Heart left ventricle (tissue), 16 donors: ENCODE measurements at regions not wholly inside any gene's neighbourhood (a gene's known extent, or its start where the extent isn't known, plus 50 kb on each side); places are given as distances from the start of the nearest gene placed in this dataset.
A peak's percentile ranks its signal among the peaks of the same experiment; 100 is the strongest.

Source experiments
- ATAC-seq, 4 donors: fragments of 200-7000 bp; cut with Tn5 transposase; one replicate each; pipeline ENCODE4 v1.9.1; 2020 to 2022; ENCODE audit warnings: moderate library complexity in 4 of 4, mild to moderate bottlenecking in 3 of 4, moderate number of reproducible peaks in 1 of 4
- DNase-seq, 5 donors: peaks; one replicate each; pipeline ENCODE4 v3.0.0-alpha.2; 2020
- H3K27ac ChIP-seq, 12 donors: fragments of 200-600 bp; sonication (generic) in 4 of 12; one replicate each; pipeline versions ENCODE4 v1.5.0 to v1.8.0; 2016 to 2022; ENCODE audit warnings: mild to moderate bottlenecking in 2 of 12
- H3K27me3 ChIP-seq, 9 donors: fragments of 200-600 bp; sonication (generic) in 2 of 9; one replicate each; pipeline versions ENCODE4 v1.5.1 to v1.8.0; 2016 to 2022; ENCODE audit warnings: mild to moderate bottlenecking in 3 of 9
- H3K36me3 ChIP-seq, 9 donors: fragments of 200-600 bp; sonication (generic) in 2 of 9; one replicate each; pipeline versions ENCODE4 v1.5.0 to v1.8.0; 2018 to 2022; ENCODE audit warnings: mild to moderate bottlenecking in 2 of 9
- H3K4me1 ChIP-seq, 12 donors: fragments of 200-600 bp; sonication (generic) in 4 of 12; one replicate each; pipeline versions ENCODE4 v1.5.0 to v1.8.0; 2016 to 2022; ENCODE audit warnings: mild to moderate bottlenecking in 3 of 12
- H3K4me3 ChIP-seq, 12 donors: fragments of 200-600 bp; sonication (generic) in 4 of 12; one replicate each; pipeline versions ENCODE4 v1.5.0 to v1.8.0; 2017 to 2022; ENCODE audit warnings: mild to moderate bottlenecking in 9 of 12, moderate library complexity in 4 of 12
- H3K9me3 ChIP-seq, 12 donors: fragments of 200-600 bp; sonication (generic) in 4 of 12; one replicate each; pipeline versions ENCODE4 v1.5.0 to v1.8.0; 2016 to 2022; ENCODE audit warnings: mild to moderate bottlenecking in 1 of 12
- CTCF ChIP-seq, 12 donors: fragments of 200-600 bp; sonication (generic) in 4 of 12; IDR thresholded peaks; one replicate each; pipeline versions ENCODE4 v1.5.0 to v1.8.0; 2018 to 2022; ENCODE audit warnings: antibody characterized with exemption in 12 of 12, mild to moderate bottlenecking in 5 of 12
- POLR2A ChIP-seq, 2 donors: fragments of 450-650 bp; IDR thresholded peaks; one replicate each; pipeline ENCODE4 v1.6.1; 2017; ENCODE audit warnings: antibody characterized with exemption in 2 of 2, mild to moderate bottlenecking in 2 of 2, moderate library complexity in 2 of 2
- WGBS, 4 donors: extraction: QIAGEN DNeasy Blood & Tissue Kit in 2 of 4; methylation state at CpG; one replicate each; pipeline versions ENCODE4 v1.1.5 to v1.1.7; 2013 to 2018; 5-methylcytosine and 5-hydroxymethylcytosine counted together
- intact Hi-C, 10 donors: fragments of 100-400 bp; cut with DNase I; formaldehyde crosslinking; loops; one replicate each; pipeline versions ENCODE4 v1.11.1 to v1.14.2; 2022
- donor health status: ischemic (EF 13 %, LVEDD 7.1; RV severe dilation, severe dysfunction).
- donor health status: healthy with polysubstance abuse.
- donor health status: DM: no; HTN: yes; CAD: no.
- donor health status: DM: no; HTN: no; CAD: no.
- donor health status: ischemic (EF 25% LVEDD 6.9; RV normal size, moderate dysfunction).
- donor health status: ischemic (EF 25% LVEDD 5.7; RV mildly dilated, moderate dysfunction).
- donor health status: healthy.
- donor health status: DM: yes; HTN: yes; CAD: no.
- donor health status: ischemic (EF 35%, LVEDD 5.7; RV mildly dilated, moderate dysfunction).
- donor health status: nonischemic (EF 11% LVEDD 7.7; RV severe dilation, severe dysfunction).
- donor health status: DM: yes; HTN: yes; CAD: no.
- donor health status: PGD.
- donor health status: ischemic (EF 29% LVEDD 5.4; RV normal size, mild dysfunction).
- donor health status: nonischemic (EF 23%, LVEDD 6.1; RV moderate dilation, normal function).

DNA sequence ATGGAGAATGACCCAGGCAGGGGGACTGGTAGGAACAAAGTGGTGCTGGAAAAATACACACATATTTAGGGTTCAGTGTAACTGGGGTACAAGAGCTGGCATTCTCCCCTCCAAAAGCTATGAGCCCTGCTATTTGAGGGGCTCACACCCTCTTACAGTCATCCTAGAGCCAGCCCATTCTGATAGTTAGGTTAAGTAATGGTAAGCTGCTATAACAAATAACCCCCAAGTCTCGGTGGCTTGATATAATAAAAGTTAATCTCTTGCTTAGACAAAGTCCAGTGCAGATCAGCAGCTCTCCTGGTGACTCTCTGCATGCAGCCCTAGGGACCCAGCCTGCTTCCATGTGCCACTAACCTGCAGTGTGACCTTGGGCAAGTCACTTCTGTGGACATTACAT lies 234.9 kb upstream of the HES1 start:
- no peak for TF ChIP-seq CTCF (IDR thresholded peaks at IDR 0.05)
- TF ChIP-seq POLR2A (IDR thresholded peaks at IDR 0.05) = no peak
- H3K4me3 ChIP-seq = no peak overlapping the region
- no peak for ATAC-seq
- no peaks in the 10 kb centered on the region for H3K36me3 ChIP-seq
- H3K27ac ChIP-seq = no peak overlapping the region
- H3K27me3 ChIP-seq = no peaks in the 10 kb centered on the region
- H3K4me1 ChIP-seq = peaks cover 0 to 10% (median 0%) of the 10 kb centered on the region in 12 donors
- WGBS, 4 donors = 89 to 100% (median 99%) methylated on average over 1 of the region's 1 CpG
- DNase-seq = no peak
- H3K9me3 ChIP-seq = peaks cover 0 to 5% (median 0%) of the 10 kb centered on the region in 12 donors
- intact Hi-C loops = no loop called here

DNA sequence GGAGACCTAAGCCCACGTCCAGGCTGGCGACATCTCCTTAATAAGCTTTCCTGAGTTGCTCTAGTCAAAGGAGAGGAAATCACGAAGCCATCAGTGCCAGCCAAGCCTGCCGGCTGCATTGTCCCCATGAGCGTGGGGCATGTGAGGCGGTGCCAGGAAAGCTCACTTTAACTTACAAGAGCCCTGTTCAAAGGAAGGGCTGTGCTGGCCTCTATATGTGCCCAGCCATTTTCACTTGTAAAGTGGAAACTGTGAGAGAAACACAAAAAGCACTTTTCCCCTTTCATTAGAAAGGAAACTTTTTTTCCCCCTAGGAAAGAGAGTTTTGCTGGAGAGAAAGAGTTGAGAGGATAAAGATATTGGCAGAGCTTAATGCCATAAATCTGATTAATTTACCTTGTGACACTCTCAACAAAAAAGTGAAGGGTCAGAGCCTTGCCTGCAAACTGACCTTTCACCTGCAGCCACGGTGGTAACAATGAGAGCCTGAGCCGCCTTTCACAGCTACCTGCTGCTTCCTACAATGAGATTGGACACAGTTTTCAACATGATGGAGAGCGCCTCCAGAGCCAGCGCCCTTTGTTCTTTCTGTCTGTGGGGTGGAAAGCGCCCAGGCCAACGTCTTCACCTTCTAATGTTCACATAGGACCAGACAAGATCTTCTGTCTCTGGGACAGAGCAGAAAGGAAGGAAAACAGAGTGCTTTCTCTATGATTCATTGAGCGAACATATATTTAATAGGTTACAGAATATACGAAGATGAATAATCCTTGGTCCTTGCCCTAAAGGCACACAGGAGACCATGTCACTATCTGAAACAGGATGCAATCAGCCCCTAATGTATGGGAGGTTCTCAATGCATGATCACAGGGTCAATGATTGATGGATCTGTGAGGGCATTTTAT lies 233.1 kb upstream of the HES1 start:
- WGBS, 4 donors = 75 to 80% (median 76%) methylated on average over 13 to 14 of the region's 14 CpGs
- H3K36me3 ChIP-seq = no peaks in the 10 kb centered on the region
- peak in 2 of 4 donors; percentile 33 to 52 for ATAC-seq
- no peaks in the 10 kb centered on the region for H3K27me3 ChIP-seq
- TF ChIP-seq CTCF (IDR thresholded peaks at IDR 0.05) (no peak), POLR2A (IDR thresholded peaks at IDR 0.05) (no peak)
- H3K4me3 ChIP-seq = no peak overlapping the region
- no peak for DNase-seq
- H3K27ac ChIP-seq = no peak overlapping the region
- peaks cover 0 to 3% (median 0%) of the 10 kb centered on the region in 12 donors for H3K4me1 ChIP-seq
- intact Hi-C loops = no loop called here
- peaks cover 0 to 6% (median 0%) of the 10 kb centered on the region in 12 donors for H3K9me3 ChIP-seq

- TF ChIP-seq CTCF (IDR thresholded peaks at IDR 0.05) (no peak), POLR2A (IDR thresholded peaks at IDR 0.05) (no peak)
- ATAC-seq (no peak), DNase-seq (no peak)
- Histone ChIP-seq H3K27ac (no peak overlapping the region), H3K4me3 (no peak overlapping the region), H3K27me3 (no peaks in the 10 kb centered on the region), H3K36me3 (no peaks in the 10 kb centered on the region), H3K4me1 (peaks cover 0 to 3% (median 0%) of the 10 kb centered on the region in 12 donors), H3K9me3 (peaks cover 0 to 12% (median 0%) of the 10 kb centered on the region in 12 donors)
- 93 to 94% (median 93%) methylated on average over 8 of the region's 8 CpGs for WGBS, 4 donors
- intact Hi-C loops = no loop called here
Measured at GRCh38 chr3:193903512-193903817, 232.5 kb upstream of the HES1 start.

DNA sequence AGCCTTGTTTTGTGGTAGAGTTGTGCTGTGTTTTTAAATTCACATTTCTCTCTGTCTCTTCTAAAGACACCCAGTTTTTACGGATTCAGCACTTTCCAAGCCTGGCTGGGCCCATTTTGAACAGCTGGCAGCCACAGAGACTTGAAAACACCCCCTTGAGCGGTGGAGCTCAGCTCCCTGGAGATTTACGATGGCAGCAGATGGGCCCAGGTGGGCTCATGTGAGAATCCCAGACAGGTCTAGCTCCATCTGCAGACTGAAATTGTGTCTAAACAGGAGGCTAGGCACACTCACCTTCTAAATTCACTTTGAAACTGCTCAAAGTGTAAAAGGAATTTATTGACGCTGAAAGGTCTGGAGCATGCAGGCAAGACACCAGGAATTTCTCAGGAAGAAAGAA lies 232.0 kb upstream of the HES1 start:
- 87 to 94% (median 91%) methylated on average over 4 of the region's 4 CpGs for WGBS, 4 donors
- intact Hi-C loops = no loop called here
- Histone ChIP-seq H3K27me3 (no peaks in the 10 kb centered on the region), H3K4me3 (no peak overlapping the region), H3K36me3 (no peaks in the 10 kb centered on the region), H3K4me1 (peaks cover 0 to 3% (median 0%) of the 10 kb centered on the region in 12 donors), H3K27ac (no peak overlapping the region), H3K9me3 (peaks cover 0 to 17% (median 0%) of the 10 kb centered on the region in 12 donors)
- DNase-seq (no peak), ATAC-seq (no peak)
- TF ChIP-seq CTCF (IDR thresholded peaks at IDR 0.05) = no peak
- no peak for TF ChIP-seq POLR2A (IDR thresholded peaks at IDR 0.05)
